GM18519 (cell line): ENCODE measurements at regions not wholly inside any gene's neighbourhood (a gene's known extent, or its start where the extent isn't known, plus 50 kb on each side); places are given as distances from the start of the nearest gene placed in this dataset.

Source experiments
- ATAC-seq: cut with Tn5 transposase; IDR thresholded peaks from one replicate; pipeline ENCODE4 v1.9.1; 2021; ENCODE audit warnings: mild to moderate bottlenecking, moderate library complexity; ENCODE audit not compliant: unreplicated experiment, low FRiP score

DNA sequence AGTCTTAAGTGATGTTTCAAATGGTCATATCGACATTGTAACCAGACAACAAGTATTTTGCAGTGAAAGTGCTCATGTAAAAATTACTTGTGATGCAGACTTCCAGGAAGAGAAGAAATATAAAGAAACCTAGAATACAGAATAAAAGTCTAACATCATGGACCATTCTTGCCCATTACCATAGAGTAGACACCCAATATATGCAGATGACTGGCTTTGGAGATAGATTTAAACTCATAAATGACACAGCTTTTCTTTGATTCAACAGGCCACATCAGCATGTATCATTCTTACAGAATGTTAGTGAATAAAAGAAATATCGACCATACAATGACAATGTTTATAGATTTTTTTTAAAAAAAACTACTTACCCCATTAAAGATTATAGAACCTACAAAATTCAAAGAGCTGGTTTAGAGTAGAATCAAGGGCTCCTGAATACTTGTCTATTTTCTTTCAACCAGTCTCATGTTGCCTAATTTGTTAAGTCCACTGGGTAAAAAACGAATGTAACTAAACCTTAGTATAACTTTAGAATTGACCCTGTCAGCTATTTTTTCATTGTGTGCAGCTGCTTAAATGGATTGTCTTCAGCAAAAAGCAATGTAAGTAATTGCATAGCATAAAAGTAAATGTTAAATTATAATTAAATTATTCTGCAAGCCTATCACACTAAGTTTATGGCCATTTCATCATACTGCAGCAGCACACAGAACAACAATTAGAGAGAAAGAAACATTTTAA, 268.7 kb upstream of the AGTR1 start:
- ATAC-seq, result no peak

DNA sequence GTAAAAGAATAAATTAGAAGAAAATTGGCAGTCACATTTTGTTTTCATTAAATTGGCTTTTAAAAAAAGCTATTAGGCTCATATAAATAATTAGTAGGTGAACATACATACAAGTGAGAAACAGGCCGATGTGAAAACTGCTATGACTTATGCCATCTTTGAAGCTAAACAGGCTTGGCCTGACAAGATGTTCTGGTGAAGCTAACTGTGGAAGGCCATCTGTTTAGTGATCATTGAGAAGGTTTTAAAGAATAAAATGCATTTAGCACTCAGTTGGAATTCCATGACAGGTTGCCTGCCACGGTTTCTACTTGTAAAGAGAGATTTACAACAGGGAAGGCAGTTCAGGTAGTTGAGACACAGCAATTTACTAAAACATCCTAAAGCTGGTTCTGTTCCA, 264.0 kb upstream of the AGTR1 start:
- no peak for ATAC-seq

DNA sequence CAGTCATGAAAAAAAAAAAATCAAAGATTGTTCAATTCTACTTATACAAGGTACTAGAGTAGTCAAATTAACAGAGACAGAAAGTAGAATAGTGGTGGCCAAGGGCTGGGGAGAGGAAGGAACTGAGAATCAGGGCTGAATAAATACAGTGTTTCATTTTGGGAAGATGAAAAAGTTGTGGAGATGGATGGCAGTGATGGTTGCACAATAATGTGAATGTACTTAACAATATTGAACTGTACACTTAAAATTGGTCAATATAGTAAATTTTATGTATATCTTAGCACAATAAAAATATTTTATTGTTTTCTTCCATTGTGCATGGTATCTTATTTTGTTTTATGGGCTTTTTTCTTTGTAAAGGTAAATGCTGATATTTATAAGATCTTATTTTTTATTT, 262.2 kb upstream of the AGTR1 start:
- ATAC-seq, result no peak

DNA sequence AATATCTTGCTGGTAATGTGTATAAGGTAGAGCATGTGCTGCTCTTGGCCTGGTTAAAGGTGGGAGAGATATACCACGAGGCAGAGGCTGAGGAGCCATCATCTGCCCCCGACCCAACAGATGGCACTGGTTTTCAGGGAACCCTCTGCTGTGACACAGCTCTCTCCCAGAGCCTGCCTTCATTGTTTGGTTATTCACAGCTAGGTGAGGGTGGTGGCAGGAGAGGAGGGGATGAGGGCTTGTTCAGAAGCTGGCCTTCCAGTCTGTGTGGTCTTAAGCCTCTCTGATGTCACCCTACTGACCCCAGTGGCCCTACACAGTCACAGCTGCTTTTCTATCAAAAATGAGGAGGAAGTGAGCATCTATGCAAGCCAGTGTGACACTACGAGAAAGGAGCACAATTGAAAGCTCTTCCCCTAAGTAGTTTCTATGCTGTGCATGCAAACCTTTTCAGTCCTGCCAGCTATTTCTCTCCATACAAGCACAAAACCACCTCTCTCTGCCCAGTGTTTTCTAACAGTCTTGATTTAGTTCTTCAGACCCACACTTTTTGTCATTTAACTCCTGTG, 258.4 kb upstream of the AGTR1 start:
- ATAC-seq, result no peak

DNA sequence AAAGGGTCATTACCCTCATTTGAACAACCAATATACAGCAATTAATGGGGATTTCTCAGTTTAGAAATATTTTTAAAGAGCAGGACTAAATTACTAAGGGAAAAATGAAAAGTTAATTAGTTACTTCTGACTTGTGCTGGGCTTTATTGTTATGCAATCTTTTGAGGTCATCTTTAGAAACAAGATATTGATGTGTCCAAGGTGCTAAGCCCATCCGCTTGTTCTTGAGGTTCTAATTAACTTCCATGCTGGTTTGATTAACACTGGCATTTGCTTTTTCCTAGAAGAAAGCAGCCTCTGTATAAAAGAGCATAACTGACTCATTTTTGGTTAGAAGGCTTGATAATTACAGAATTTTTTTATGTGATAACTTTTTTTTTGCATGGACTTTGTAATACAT, 256.5 kb upstream of the AGTR1 start:
- ATAC-seq, result no peak

DNA sequence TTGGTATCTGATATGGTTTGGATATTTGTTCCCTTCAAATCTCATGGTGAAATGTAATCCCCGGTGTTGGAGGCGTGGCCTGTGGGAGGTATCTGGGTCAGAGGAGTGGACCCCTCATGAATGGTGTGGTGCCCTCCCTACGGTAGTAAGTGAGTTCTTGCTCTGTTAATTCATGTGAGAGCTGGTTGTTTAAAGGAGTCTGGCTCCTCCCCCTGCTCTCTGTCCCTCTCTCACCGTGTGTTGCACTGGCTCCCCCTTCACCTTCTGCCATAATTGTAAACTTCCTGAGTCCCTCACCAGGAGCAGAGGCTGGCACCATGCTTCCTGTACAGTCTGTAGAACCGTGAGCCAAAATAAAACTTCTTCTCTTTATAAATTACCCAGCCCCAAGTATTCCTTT, 246.9 kb upstream of the AGTR1 start:
- no peak for ATAC-seq

DNA sequence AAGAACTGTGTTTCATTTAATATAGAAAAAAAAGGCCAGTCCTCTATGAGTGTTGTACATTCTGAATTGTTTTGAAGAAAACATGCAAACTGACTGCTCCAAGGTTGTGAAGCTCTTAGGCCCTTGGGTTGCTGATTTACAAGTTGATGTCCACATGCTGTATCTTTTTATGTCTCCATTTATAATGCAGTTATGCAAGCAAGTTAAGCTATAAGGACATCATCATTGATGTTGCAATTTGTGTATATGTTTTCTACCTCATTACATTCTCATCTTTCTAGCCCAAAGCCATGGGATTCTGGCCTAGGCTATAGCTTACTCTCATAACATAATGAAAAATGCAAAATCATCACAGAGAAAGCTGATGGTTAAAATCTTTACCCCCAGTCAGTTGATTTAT, 245.7 kb upstream of the AGTR1 start:
- no peak for ATAC-seq

DNA sequence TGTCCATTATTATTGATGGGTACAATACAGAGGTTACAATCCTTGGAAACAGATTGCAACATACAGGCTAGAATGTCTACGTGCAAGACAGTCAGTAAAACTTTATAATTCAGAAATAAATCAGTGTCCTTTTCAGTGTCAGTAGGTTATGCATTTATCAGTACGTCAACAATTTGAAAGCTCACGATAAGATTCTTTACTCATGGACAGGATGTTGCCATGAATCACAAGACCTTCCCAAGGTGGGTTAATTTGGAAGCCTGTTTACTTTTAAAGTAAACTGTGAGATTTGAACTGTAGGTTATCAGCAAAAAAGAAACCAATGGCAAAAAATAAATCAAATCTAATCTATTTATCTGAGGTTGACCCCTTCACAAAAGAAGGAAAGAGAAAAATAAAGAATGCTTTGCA, 243.9 kb upstream of the AGTR1 start:
- ATAC-seq, result no peak

DNA sequence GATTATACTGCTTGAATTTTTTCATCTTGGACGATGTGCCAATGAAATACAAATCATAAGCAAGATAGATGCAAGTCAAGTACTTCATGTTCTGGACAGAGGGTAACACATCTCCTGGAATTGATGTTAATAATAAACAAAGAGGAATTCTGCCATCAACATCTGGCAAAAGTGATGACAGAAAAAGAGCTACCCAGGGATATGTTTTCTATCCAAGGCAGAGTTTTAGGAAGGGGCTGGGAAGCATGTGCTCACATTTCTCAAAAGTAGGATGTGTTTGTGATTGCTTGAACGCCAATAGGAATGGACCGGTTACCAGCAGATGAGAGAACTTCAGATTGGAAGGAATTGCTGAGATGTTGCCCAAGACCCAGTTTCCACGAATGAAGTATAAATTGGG, 242.6 kb upstream of the AGTR1 start:
- ATAC-seq, result no peak

DNA sequence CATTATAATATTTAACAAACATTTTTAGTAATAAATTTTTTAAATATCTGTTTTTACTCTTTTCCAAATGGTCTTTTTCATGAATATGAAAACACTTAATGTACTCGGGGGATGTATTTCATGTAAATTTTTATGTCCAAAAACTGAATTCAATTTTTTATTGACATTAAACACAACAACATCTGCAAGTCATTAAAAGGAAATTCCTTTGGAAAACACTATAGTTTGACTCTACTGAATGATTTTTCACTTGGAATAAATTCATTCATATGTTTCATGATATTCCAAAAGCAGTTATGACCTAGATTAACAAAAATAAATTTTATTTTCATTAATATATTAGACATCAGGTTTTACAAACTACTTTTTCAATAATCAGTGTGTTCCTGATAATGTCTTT, 239.8 kb upstream of the AGTR1 start:
- no peak for ATAC-seq

DNA sequence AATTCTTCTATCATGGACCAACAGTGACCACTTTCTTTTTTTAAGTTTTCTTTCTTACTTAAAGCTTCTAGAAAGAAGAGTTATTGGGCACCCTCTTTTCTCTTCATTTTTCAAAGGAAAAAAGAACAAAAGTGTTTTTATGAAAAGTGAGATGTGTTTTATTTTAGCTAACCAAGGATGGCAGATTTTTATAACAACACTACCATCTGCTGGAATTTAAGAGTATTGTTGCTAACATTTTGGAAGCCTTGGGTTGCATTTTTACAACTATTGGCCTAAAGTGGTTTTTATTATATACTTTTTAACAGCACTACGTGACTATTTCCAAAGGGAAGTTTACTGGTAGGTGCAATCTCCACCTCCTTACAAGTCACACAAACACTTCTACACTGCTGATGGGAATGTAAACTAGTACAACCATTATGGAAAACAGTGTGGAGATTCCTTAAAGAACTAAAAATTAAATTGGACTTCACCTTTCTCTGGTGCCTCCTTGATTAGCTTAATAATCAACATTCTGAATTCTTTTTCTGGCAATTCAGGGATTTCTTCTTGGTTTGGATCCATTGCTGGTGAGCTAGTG, 237.7 kb upstream of the AGTR1 start:
- no peak for ATAC-seq

DNA sequence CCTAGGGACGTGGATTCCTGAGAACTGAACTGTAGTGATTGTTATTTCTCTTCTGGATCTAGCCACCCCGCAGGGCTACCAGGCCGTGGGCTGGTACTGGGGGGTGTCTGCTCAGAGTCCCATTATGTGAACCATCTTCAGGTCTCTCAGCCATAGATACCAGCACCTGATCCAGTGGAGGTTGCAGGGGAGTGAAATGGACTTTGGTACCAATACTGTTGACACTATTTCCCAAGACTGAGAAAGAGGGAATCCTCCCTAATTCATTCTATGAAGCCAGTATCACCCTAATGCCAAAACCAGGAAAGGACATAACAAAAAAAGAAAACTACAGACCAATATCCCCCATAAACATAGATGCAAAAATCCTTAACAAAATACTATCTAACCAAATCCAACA, 237.0 kb upstream of the AGTR1 start:
- no peak for ATAC-seq

DNA sequence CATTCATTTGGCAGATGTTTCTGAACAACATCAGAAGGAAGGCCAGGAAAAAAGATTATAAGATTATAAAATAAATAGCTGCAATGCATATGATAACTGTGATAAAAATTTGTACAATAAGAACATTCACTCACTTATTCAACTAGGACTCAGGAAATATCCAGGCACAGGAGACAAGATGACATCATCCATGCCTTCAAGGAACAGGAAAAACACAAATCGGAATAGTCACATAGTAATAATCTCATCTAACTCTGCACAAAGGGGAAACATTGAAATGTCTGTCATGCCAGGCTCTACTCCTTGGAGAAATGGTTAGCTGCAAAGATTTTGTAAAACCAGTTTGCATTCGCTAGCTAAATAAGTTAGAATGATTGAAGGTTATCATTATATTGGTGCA, 233.5 kb upstream of the AGTR1 start:
- ATAC-seq, result no peak

DNA sequence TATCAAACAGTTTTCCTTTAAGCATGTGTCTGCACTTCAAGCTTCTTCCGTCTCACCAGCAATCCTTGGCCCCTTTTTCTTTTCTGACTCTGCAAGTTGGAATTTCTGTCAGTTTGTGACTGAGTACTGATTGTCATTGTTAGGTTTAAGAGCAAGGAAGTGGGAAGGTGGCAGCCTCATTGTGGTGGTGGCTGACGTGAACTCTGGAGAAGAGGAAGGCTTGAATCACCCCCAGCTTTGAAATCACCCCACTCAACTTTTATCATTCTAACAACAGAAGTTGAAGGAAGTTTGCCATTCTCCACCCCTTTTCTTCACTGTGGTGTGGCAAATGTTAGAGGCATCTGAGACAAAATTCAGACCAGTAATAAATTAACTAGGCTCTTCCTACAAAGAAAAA, 231.6 kb upstream of the AGTR1 start:
- ATAC-seq, result no peak

DNA sequence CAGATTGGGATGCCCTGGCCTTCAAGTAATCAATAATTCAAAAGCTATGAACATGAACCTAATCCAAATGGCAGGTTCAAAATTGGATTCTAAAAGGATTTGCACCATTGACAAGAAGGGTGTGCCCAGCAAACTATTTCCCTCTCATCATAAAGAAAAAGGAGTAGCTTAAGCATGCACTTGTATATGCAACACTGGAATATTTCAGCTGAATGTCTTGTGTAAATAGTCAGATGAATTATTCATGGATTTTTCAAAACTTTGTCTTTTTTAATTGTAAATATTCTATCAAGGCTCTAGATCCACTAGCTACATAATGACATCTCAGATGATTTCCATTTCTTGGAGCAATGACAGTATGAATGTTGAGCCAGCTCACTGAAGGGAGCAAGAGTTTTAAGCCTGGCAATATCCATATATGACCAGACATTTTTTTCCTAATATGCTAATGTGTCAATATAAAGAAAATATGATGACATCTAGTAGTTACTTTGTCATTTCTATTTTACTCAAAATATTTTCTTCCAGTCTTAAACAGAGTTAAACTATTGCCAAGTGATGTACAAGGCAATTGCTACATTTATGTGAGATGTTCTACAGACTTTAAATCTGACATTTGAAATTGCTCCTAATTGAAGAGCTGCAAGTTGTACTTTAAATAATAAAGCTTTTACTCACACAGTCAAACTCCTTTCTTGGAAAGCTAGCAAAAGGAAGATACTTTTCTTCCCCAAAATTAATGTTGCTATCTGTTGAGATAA, 230.5 kb upstream of the AGTR1 start:
- no peak for ATAC-seq

DNA sequence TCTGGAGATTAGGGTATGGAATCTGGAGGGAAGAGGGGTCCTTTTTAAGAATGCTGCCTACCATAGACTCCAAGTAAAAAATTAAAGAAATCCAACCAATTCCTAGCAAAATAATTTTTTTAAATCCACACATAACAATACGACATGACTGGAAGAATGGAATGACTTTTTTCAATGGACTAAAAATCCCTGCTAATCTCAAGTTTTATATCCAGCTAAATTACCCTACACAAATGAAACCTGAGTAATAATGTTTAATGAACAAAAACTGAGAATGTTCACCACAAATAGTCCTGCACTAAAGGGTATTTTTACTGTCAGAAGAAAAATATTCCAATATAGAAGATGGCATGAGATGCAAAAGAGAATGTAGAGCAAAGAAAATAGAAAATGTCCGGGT, 220.3 kb upstream of the AGTR1 start:
- no peak for ATAC-seq

DNA sequence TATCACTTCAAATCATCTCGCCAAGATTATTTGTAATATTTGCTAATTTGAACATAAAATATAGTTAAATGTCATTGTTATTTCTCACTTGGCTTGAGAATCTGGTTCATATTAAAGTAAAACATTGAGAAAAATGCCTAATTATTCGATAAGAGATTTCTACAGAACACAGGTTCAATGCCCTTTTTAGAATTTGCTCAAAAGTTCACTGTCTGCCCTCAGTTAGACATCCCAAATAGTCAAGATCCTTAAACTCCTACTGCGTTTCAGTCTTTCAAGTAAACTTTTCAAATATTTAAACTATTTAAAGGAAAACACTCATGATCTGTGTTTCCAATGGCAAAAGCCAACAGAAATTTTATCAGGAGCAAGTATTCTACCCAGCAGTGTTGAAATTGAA, 204.1 kb upstream of the AGTR1 start:
- ATAC-seq, result no peak

DNA sequence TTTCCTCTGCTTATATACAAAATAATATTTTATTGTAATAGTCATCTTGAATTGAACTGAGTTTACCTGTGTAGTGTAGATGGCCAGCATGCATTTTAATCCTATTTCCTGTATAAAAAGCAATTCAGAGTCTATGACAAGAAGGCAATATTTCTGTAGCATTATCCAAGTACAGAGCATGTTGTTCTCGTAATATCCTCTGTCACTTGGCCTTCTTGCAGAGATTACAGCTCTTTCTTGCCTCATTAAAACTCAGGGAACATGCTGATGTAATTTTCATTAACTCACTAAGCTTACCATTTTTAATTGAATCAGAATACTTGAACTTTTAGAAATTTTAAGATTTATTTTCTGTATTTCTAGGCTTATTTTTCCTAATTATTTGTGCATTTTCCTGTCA, 203.3 kb upstream of the AGTR1 start:
- ATAC-seq, result no peak

DNA sequence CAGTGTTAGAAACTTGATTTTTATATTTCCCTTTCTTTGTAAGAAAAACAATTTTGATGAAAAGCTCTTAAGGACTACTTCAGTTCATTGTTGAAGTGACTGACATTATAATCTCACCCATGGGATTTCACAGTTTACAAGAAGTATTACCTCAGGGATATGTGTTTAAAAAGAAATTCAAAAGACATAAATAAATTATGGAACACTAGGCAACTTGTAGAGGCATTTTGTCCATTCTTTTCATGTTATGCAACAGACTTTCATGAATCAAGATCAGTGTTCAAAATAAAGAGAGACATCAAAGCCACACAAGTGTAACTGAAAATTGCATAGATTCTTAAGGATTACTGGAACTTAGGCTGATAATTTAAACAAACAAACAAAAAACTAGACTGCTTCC, 196.8 kb upstream of the AGTR1 start:
- ATAC-seq, result no peak

DNA sequence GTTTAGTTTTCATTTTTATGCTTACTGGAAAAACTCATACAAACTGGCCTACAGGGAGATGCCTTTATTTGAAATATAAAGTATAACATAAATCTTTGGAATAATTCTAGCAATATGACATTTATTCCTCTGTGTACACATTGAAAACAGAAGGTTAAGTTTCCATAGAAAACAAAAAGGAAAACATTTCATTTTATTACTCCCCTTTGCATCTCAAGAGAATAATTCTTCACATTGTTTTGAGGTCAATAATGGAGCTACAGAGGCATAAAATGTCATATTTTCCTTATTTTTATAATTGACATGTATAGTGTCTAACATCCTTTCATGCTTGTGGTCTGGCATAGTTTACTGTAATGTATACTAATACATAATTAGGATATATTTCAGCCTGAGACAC, 187.6 kb upstream of the AGTR1 start:
- ATAC-seq, result no peak

DNA sequence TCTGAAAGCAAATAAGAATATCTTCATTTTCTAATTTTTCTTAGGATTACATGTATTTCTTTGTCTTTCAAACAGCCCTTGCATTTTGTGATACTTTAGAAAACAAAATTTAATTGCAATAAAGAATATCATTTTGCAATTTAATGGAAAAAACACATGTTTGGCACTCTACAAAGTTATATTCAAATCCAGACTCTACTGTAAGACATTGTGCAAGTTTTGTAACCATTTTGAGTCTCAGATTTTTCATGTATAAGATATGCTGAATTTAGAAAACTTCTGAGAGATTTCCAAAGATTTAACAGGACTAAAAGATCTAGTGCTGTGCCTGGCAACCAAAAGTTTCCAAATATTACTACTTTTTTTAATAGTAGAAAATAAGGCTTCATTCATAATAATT, 187.1 kb upstream of the AGTR1 start:
- no peak for ATAC-seq

DNA sequence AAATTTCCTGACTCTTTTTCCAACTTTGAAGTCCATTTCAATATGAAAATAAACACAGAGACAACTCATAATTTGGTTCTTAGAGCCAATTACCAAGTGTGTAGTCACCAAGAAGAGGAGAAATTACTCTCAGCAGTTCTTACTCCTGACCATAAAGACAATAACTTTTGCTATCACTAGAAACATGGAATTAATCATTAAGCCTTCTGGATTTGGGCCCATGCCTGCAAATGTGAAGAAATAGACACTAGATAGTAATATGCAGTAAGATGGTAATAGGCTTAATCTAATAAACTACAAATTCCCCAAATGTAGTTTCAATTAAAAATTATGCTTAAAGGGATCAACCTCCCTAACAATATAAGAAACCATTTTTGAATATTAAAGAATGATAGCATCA, 185.1 kb upstream of the AGTR1 start:
- no peak for ATAC-seq
